Esophagus muscularis mucosa (tissue), 4 donors: ENCODE measurements at regions not wholly inside any gene's neighbourhood (a gene's known extent, or its start where the extent isn't known, plus 50 kb on each side); places are given as distances from the start of the nearest gene placed in this dataset.

Source experiments
- DNase-seq: peaks from one replicate; pipeline ENCODE4 v3.0.0-alpha.2; 2017; ENCODE audit errors: extremely low spot score
- H3K27ac ChIP-seq, 4 donors: fragments of 200-600 bp; sonication (generic); replicated peaks in 1 of 4; 1 replicate in 3 of 4; 2 replicates in 1 of 4; pipeline ENCODE4 v1.5.1; 2016 to 2019; ENCODE audit warnings: mild to moderate bottlenecking in 1 of 4
- H3K27me3 ChIP-seq, 4 donors: fragments of 200-600 bp; sonication (generic); one replicate each; pipeline versions ENCODE4 v1.5.1 to v1.6.0; 2016 to 2019
- H3K36me3 ChIP-seq, 4 donors: fragments of 200-600 bp; sonication (generic); one replicate each; pipeline ENCODE4 v1.5.1; 2016 to 2019
- H3K4me1 ChIP-seq, 4 donors: fragments of 200-600 bp; sonication (generic); one replicate each; pipeline ENCODE4 v1.5.1; 2016 to 2019
- H3K4me3 ChIP-seq, 4 donors: fragments of 200-600 bp; sonication (generic); 1 replicate in 2 of 4; 2 replicates in 2 of 4; pipeline ENCODE4 v1.5.1; 2016 to 2019; ENCODE audit warnings: mild to moderate bottlenecking in 4 of 4, moderate library complexity in 1 of 4
- H3K9me3 ChIP-seq, 4 donors: fragments of 200-600 bp; sonication (generic); 1 replicate in 3 of 4; 2 replicates in 1 of 4; pipeline ENCODE4 v1.5.1; 2016 to 2019
- CTCF ChIP-seq, 3 experiments: fragments of 200-600 bp in 2 of 3; fragments of 450-650 bp in 1 of 3; sonication (generic) in 2 of 3; IDR thresholded peaks; one replicate each; pipeline ENCODE4 v1.5.1; 2017 to 2019; ENCODE audit warnings: antibody characterized with exemption in 3 of 3, mild to moderate bottlenecking in 2 of 3, moderate library complexity in 1 of 3
- EP300 ChIP-seq: sonication (generic); formaldehyde crosslinking; IDR thresholded peaks from one replicate; pipeline ENCODE4 v1.6.1; 2017; ENCODE audit warnings: antibody characterized with exemption
- POLR2A ChIP-seq: fragments of 450-650 bp; IDR thresholded peaks from one replicate; pipeline ENCODE4 v1.6.1; 2017; ENCODE audit warnings: antibody characterized with exemption, moderate library complexity, mild to moderate bottlenecking, low read depth
- POLR2AphosphoS5 ChIP-seq, 2 donors: sonication (generic); formaldehyde crosslinking; IDR thresholded peaks; one replicate each; pipeline ENCODE4 v1.6.1; 2017; ENCODE audit warnings: antibody characterized with exemption in 2 of 2
- WGBS: methylation state at CpG from one replicate; pipeline ENCODE4 v1.1.5; 2018; 5-methylcytosine and 5-hydroxymethylcytosine counted together
- intact Hi-C: fragments of 100-400 bp; cut with DNase I; formaldehyde crosslinking; loops from one replicate; pipeline ENCODE4 v1.15.1; 2023

DNA sequence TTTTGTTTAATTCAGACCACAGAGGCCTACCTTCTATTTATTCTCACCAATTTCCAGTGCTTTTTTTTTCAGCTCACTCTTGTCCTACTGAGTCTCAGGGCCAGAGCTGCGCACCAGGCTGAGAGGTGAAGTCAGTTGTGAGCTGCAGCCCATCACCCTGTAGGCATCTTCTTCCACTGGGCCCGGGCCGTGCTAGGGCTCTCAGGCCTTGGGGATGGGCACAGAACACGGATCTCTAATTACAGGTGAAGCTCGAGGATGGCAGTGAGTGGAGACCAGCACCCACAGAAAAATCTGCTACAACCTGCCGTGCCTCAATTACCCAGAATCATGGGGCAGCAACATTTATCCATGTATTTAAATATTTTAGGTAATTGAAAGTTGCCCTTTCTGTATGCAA, 82.1 kb downstream of the IRX5 start:
- Histone ChIP-seq H3K36me3 (no peaks in the 10 kb centered on the region), H3K9me3 (no peaks in the 10 kb centered on the region), H3K4me1 (no peaks in the 10 kb centered on the region), H3K27ac (no peak overlapping the region), H3K27me3 (peaks cover 0 to 18% (median 0%) of the 10 kb centered on the region in 4 donors), H3K4me3 (no peak overlapping the region)
- DNase-seq = no peak
- WGBS = 86% methylated on average over 6 of the region's 6 CpGs
- TF ChIP-seq POLR2AphosphoS5 (IDR thresholded peaks at IDR 0.05) (no peak), CTCF (IDR thresholded peaks at IDR 0.05) (no peak), EP300 (no peak), POLR2A (no peak)
- intact Hi-C loops = no loop called here

- H3K4me3 ChIP-seq = no peak overlapping the region
- intact Hi-C loops = no loop called here
- WGBS = 91% methylated on average over 4 of the region's 4 CpGs
- H3K4me1 ChIP-seq = no peaks in the 10 kb centered on the region
- H3K9me3 ChIP-seq = no peaks in the 10 kb centered on the region
- no peaks in the 10 kb centered on the region for H3K36me3 ChIP-seq
- TF ChIP-seq POLR2A (no peak), EP300 (no peak), CTCF (IDR thresholded peaks at IDR 0.05) (no peak), POLR2AphosphoS5 (IDR thresholded peaks at IDR 0.05) (no peak)
- DNase-seq = no peak
- H3K27me3 ChIP-seq = peaks cover 0 to 25% (median 0%) of the 10 kb centered on the region in 4 donors
- no peak overlapping the region for H3K27ac ChIP-seq
These were observed 83.4 kb downstream of the IRX5 start for GRCh38 chr16:55014022-55014421.

DNA sequence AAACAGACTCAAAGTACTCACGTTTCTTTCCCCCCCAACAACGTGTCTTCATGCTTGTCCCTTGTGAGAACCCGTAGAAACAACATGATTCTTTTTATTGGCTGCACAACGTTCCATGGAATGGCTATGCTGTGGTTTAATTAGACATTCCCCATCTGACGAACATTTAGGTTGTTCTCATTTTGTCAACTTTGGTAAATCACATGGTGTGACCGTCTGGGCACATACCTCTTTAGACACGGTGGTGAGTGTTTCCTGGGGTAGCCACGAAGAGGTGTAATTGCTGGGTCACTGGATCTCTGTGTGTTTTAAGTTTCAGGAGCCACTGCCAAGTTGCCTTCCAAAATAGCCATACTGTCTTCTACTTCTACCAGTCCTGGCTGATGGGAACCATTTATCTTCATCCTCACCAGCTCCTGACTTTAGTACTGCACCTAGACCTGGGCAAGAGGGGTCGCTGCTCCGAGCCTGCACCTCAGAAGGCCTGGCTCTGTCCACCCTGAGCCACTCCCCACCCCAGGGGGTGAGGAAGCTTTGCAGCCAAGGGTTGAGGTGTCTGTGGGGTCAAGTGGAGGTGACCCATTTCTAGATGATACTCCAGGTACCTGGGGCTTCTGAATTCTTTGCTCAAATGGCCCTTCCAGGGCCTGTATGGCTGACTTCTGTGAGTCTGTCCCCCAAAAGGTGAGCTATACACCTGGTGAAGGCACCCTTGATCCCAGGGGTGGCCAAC, 84.7 kb downstream of the IRX5 start:
- H3K36me3 ChIP-seq = no peaks in the 10 kb centered on the region
- no peaks in the 10 kb centered on the region for H3K4me1 ChIP-seq
- no peak for DNase-seq
- no peaks in the 10 kb centered on the region for H3K9me3 ChIP-seq
- H3K27ac ChIP-seq = no peak overlapping the region
- 78% methylated on average over 10 of the region's 10 CpGs for WGBS
- TF ChIP-seq POLR2AphosphoS5 (IDR thresholded peaks at IDR 0.05) = no peak
- TF ChIP-seq POLR2A = no peak
- no peak for TF ChIP-seq CTCF (IDR thresholded peaks at IDR 0.05)
- TF ChIP-seq EP300 = no peak
- H3K4me3 ChIP-seq = no peak overlapping the region
- intact Hi-C loops = no loop called here
- H3K27me3 ChIP-seq = peaks cover 0 to 25% (median 0%) of the 10 kb centered on the region in 4 donors

DNA sequence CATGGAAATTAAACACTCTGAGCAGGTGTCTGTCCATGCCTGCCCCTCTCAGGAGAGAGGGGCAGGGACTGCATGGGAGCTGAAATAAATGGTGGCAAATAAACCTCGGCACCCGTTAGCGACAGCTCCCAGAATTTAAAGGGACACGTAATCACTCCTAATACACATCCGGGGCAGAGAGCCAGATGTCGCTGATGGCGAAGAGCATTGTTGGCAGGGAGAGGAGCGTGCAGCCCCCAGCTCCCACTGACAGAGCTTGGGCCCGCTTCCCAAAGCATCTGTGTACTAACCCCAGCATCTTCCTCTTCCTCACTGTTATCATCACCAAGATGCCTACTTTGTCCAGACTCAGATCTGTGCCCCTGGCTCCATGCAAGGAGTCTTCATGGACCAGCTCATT, 85.8 kb downstream of the IRX5 start:
- no peak for TF ChIP-seq POLR2A
- no peak for TF ChIP-seq CTCF (IDR thresholded peaks at IDR 0.05)
- no peak for TF ChIP-seq EP300
- TF ChIP-seq POLR2AphosphoS5 (IDR thresholded peaks at IDR 0.05) = no peak
- H3K4me1 ChIP-seq = no peaks in the 10 kb centered on the region
- intact Hi-C loops = no loop called here
- H3K36me3 ChIP-seq = no peaks in the 10 kb centered on the region
- WGBS = 69% methylated on average over 9 of the region's 9 CpGs
- H3K4me3 ChIP-seq = no peak overlapping the region
- DNase-seq = no peak
- H3K27me3 ChIP-seq = peaks cover 0 to 32% (median 0%) of the 10 kb centered on the region in 4 donors
- peaks cover 0 to 10% (median 4%) of the 10 kb centered on the region in 4 donors for H3K9me3 ChIP-seq
- no peak overlapping the region for H3K27ac ChIP-seq

DNA sequence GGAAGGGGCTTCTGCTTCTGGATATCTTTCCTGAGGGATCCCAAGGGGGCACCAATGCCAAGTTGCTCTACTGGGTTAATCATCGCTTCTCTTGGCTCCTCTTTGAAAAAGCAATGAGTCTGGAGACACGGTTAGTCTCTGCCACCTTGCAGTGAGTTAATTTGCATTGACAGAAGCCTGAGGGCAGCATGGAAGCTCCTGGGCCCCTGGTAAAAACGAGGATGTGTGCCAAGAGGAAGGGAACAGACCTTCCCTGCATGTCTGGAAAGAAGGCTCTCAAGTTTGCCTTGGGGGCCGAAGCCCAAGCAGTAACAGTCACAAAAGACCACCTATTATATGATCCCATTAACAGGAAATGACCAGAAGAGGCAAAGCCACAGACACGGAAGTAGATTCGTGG, 86.7 kb downstream of the IRX5 start:
- WGBS = 52% methylated on average over 6 of the region's 6 CpGs
- intact Hi-C loops = no loop called here
- H3K27me3 ChIP-seq = peaks cover 0 to 39% (median 0%) of the 10 kb centered on the region in 4 donors

More for the DNA sequence above, 86.7 kb downstream of the IRX5 start:
- no peaks in the 10 kb centered on the region for H3K4me1 ChIP-seq
- no peak overlapping the region for H3K4me3 ChIP-seq
- no peak for DNase-seq
- peaks cover 0 to 19% (median 11%) of the 10 kb centered on the region in 4 donors for H3K9me3 ChIP-seq
- no peaks in the 10 kb centered on the region for H3K36me3 ChIP-seq
- no peak for TF ChIP-seq POLR2AphosphoS5 (IDR thresholded peaks at IDR 0.05)
- no peak for TF ChIP-seq POLR2A
- TF ChIP-seq EP300 = no peak
- no peak for TF ChIP-seq CTCF (IDR thresholded peaks at IDR 0.05)
- no peak overlapping the region for H3K27ac ChIP-seq
